ENCODE measurements at regions not wholly inside any gene's neighbourhood (a gene's known extent, or its start where the extent isn't known, plus 50 kb on each side); places are given as distances from the start of the nearest gene placed in this dataset.

DNA sequence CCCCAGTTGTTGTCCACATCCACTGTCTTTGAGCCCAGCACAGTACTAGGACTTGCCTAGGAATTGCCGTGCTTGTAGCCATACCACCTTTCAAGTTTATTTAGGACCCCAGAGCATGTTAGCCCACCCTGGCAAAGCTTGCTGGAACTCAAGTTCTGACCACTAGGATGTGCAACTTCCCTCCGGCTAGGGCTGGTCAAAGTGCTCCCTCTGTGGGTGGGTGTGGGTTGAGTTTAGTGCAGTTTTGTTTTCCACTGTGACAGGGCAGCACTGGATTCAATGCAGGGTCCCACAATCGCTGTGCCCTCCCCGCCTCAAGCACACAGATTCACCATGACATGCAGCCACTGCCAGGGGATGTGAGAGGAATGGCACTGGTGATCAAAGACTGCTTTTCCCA, 96.0 kb downstream of the RASGEF1B start:
- Histone ChIP-seq H3K36me3 (no peaks in the 10 kb centered on the region), H3K27me3 (no peaks in the 10 kb centered on the region), H3K4me1 (no peaks in the 10 kb centered on the region), H3K4me3 (no peak overlapping the region), H3K9me3 (no peaks in the 10 kb centered on the region), H3K27ac (no peak overlapping the region)
- DNase-seq (ENCODE audit: low spot score) = no peak
- TF ChIP-seq, protein P1, sequence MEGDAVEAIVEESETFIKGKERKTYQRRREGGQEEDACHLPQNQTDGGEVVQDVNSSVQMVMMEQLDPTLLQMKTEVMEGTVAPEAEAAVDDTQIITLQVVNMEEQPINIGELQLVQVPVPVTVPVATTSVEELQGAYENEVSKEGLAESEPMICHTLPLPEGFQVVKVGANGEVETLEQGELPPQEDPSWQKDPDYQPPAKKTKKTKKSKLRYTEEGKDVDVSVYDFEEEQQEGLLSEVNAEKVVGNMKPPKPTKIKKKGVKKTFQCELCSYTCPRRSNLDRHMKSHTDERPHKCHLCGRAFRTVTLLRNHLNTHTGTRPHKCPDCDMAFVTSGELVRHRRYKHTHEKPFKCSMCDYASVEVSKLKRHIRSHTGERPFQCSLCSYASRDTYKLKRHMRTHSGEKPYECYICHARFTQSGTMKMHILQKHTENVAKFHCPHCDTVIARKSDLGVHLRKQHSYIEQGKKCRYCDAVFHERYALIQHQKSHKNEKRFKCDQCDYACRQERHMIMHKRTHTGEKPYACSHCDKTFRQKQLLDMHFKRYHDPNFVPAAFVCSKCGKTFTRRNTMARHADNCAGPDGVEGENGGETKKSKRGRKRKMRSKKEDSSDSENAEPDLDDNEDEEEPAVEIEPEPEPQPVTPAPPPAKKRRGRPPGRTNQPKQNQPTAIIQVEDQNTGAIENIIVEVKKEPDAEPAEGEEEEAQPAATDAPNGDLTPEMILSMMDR (IDR thresholded peaks at IDR 0.05) = no peak

DNA sequence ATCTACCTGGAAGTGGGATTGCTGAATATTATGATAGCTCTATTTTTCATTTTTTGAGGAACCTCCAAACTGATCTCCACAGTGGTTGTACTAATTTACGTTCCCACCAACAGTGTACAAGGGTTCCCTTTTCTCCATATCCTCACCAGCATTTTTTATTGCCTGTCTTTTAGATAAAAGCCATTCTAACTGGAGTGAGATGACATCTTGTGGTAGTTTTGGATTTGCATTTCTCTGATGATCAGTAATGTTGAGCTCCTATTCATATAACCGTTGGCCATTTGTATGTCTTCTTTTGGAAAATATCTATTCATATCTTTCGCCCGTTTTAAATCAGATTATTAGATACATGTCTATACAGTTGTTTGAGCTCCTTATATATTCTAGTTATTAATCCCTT, 101.8 kb downstream of the RASGEF1B start:
- Histone ChIP-seq H3K9me3 (no peaks in the 10 kb centered on the region), H3K4me3 (no peak overlapping the region), H3K4me1 (no peaks in the 10 kb centered on the region), H3K27ac (no peak overlapping the region), H3K36me3 (no peaks in the 10 kb centered on the region), H3K27me3 (no peaks in the 10 kb centered on the region)
- TF ChIP-seq, protein P1 (IDR thresholded peaks at IDR 0.05) = no peak
- no peak for DNase-seq (ENCODE audit: low spot score)

DNA sequence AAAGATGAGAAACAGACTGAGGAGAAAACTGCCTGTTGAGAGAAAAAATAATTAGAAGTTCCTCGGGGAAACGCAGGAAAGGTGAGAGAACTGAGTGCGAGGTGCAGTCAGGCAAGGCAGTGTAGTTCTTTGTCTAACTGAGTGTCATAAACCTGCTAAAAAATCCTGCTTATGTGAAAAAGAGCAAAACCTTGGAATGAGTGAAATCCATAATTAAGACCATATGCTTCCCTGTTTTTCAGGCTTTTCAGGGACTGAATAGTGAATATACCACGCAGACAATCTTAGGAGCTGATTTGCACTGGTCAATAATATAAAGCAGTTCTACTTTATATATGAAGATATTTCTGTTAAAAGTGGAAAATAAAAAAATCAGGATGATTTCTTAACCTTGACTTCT, 104.9 kb downstream of the RASGEF1B start:
- Histone ChIP-seq H3K9me3 (no peaks in the 10 kb centered on the region), H3K4me3 (no peak overlapping the region), H3K27me3 (no peaks in the 10 kb centered on the region), H3K36me3 (no peaks in the 10 kb centered on the region), H3K27ac (no peak overlapping the region), H3K4me1 (no peaks in the 10 kb centered on the region)
- TF ChIP-seq, protein P1 (IDR thresholded peaks at IDR 0.05) = no peak
- DNase-seq (ENCODE audit: low spot score) = no peak

DNA sequence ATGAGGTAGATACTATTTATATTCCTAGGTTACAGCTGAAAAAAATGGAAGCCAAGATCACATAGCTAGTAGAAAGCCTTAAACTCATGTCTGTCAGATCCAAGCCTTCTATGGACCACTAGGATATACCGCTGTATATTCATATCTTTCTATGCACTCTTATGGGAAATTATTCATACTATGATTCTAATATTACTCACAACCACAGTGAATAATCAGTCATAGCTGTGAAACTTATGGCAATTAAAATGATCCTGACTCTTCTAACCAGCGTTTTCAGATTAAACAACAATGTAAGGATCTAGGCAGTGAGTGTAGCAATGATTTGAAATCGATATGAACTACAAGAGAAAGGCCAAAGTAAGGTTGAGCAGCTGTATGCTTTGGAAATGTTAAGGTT, 111.0 kb downstream of the RASGEF1B start:
- Histone ChIP-seq H3K27me3 (no peaks in the 10 kb centered on the region), H3K36me3 (no peaks in the 10 kb centered on the region), H3K4me1 (no peaks in the 10 kb centered on the region), H3K27ac (no peak overlapping the region), H3K4me3 (no peak overlapping the region), H3K9me3 (no peaks in the 10 kb centered on the region)
- DNase-seq (ENCODE audit: low spot score) = no peak
- TF ChIP-seq, protein P1 (IDR thresholded peaks at IDR 0.05) = no peak

DNA sequence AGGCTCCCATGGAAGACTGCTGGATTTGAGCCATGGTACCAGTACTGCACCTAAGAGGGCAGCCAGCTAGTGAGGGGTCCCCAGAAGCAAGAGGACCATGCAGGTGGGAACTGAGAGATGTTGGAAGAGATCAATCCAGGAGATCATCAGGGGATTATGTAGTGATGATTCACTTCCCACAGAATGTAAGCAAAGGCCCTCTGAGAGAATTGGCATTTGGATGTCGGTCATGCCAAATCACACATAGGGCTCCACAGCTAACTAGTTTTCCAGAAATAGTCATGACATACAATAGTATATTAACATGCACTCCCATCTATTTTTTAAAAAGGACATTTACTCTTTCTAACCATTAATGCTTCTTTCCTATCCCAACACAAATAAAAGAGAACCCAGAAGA, 112.5 kb downstream of the RASGEF1B start:
- TF ChIP-seq, protein P1 (IDR thresholded peaks at IDR 0.05) = no peak

DNA sequence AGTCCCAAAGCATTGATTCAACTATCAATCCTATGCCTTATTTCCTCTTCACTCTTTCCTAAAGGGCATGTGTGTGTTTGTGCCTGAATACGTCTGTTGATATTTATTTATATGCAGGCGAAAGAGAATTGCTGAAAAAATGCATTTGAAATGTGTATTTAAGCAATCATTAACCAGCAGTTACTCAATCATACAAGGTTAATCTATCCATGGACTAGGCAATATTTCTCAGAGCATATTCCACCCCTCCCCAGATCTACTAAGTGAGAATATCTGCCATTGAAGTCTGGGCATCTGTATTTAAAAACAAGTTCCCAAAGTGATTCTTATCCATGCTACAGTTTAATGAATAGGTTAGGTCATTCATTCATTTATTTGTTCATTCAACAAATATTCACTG, 113.6 kb downstream of the RASGEF1B start:
- H3K4me3 ChIP-seq = no peak overlapping the region
- DNase-seq (ENCODE audit: low spot score) = no peak

More for the DNA sequence above, 112.5 kb downstream of the RASGEF1B start:
- Histone ChIP-seq H3K9me3 (no peaks in the 10 kb centered on the region), H3K27ac (no peak overlapping the region), H3K27me3 (no peaks in the 10 kb centered on the region), H3K36me3 (no peaks in the 10 kb centered on the region), H3K4me1 (no peaks in the 10 kb centered on the region), H3K4me3 (no peak overlapping the region)
- no peak for DNase-seq (ENCODE audit: low spot score)

More for the DNA sequence above, 113.6 kb downstream of the RASGEF1B start:
- TF ChIP-seq, protein P1 (IDR thresholded peaks at IDR 0.05) = no peak
- Histone ChIP-seq H3K36me3 (no peaks in the 10 kb centered on the region), H3K9me3 (no peaks in the 10 kb centered on the region), H3K27ac (no peak overlapping the region), H3K27me3 (no peaks in the 10 kb centered on the region), H3K4me1 (no peaks in the 10 kb centered on the region)
